OCI-LY7 (cell line): ENCODE measurements at regions not wholly inside any gene's neighbourhood (a gene's known extent, or its start where the extent isn't known, plus 50 kb on each side); places are given as distances from the start of the nearest gene placed in this dataset.

Experiments used
- BruUV-seq: library from RNA; stranded (reverse); fragments of 400-500 nt; replicated peaks from 2 replicates; lab custom pipeline; 2021; lab: Mats Ljungman, UMichigan
- CTCF ChIA-PET: fragments of 300-600 bp; sonication (Branson Sonifier 250); formaldehyde crosslinking; loops from one replicate; lab custom pipeline; 2022; ENCODE audit warnings: antibody characterized with exemption; ENCODE audit not compliant: unreplicated experiment; lab: Charles Lee
- POLR2A ChIA-PET: fragments of 300-600 bp; sonication (Branson Sonifier 250); formaldehyde crosslinking; loops from one replicate; lab custom pipeline; 2022; ENCODE audit warnings: antibody characterized with exemption; lab: Charles Lee
- DNase-seq: peaks from one replicate; pipeline ENCODE4 v3.0.0-alpha.2; 2015; ENCODE audit warnings: low spot score
- H2AFZ ChIP-seq: fragments of 200-600 bp; sonication (generic), shearing (Covaris generic); 2 replicates; pipeline ENCODE4 v1.6.1; 2014; ENCODE audit warnings: mild to moderate bottlenecking, antibody characterized with exemption, low read length, moderate library complexity
- H3K27ac ChIP-seq: fragments of 200-600 bp; sonication (generic); 2 replicates; pipeline ENCODE4 v1.5.1; 2014; ENCODE audit warnings: mixed run types, low read depth, mild to moderate bottlenecking, moderate library complexity, low read length, inconsistent platforms; ENCODE audit not compliant: poor library complexity, severe bottlenecking
- H3K36me3 ChIP-seq: fragments of 200-600 bp; sonication (generic); 2 replicates; pipeline ENCODE4 v1.6.1; 2014; ENCODE audit warnings: mild to moderate bottlenecking, antibody characterized with exemption, low read length, moderate library complexity, mixed read lengths; ENCODE audit not compliant: insufficient read depth
- H3K4me1 ChIP-seq: fragments of 200-600 bp; sonication (generic); 2 replicates; pipeline ENCODE4 v1.5.1; 2014; ENCODE audit warnings: mild to moderate bottlenecking, low read length; ENCODE audit not compliant: insufficient read depth, poor library complexity, severe bottlenecking
- H3K4me2 ChIP-seq: fragments of 200-600 bp; sonication (generic); 2 replicates; pipeline ENCODE4 v1.6.1; 2014; ENCODE audit warnings: mild to moderate bottlenecking, low read length
- H3K4me3 ChIP-seq: fragments of 200-600 bp; sonication (generic); 2 replicates; pipeline ENCODE4 v1.5.1; 2014; ENCODE audit warnings: mild to moderate bottlenecking, low read depth, low read length; ENCODE audit not compliant: poor library complexity, severe bottlenecking
- H3K79me2 ChIP-seq: fragments of 200-600 bp; sonication (generic); 2 replicates; pipeline ENCODE4 v1.6.1; 2016; ENCODE audit warnings: low read depth, mild to moderate bottlenecking, low read length, moderate library complexity, mixed read lengths; ENCODE audit not compliant: insufficient read depth
- H3K9me2 ChIP-seq: fragments of 200-600 bp; sonication (generic); 2 replicates; pipeline ENCODE4 v1.6.1; 2016; ENCODE audit warnings: mild to moderate bottlenecking, low read length, mixed read lengths; ENCODE audit not compliant: insufficient read depth
- H3K9me3 ChIP-seq: fragments of 200-600 bp; sonication (generic); 2 replicates; pipeline ENCODE4 v1.6.1; 2014; ENCODE audit warnings: mild to moderate bottlenecking, mixed run types, low read length, mixed read lengths
- H4K20me1 ChIP-seq: fragments of 200-600 bp; sonication (generic); 2 replicates; pipeline ENCODE4 v1.6.1; 2014; ENCODE audit warnings: mild to moderate bottlenecking, antibody characterized with exemption, low read length, moderate library complexity, mixed read lengths; ENCODE audit not compliant: insufficient read depth
- EZH2phosphoT487 ChIP-seq: fragments of 200-600 bp; sonication (generic); IDR thresholded peaks from 2 replicates; pipeline ENCODE4 v1.6.1; 2018; ENCODE audit warnings: low read depth, borderline replicate concordance, mild to moderate bottlenecking, mixed run types, antibody characterized with exemption, low read length, moderate library complexity, mixed read lengths
- intact Hi-C: fragments of 100-400 bp; cut with micrococcal nuclease; formaldehyde crosslinking; loops from one replicate; pipeline ENCODE4 v1.10.0; 2022; ENCODE audit not compliant: unreplicated experiment
- TF ChIP-seq, protein P1 (sequence below): fragments of 200-600 bp; sonication (generic); conservative IDR thresholded peaks from 2 replicates; pipeline ENCODE4 v1.5.1; 2014; ENCODE audit warnings: mild to moderate bottlenecking, antibody characterized with exemption, low read length, moderate library complexity, mixed read lengths

DNA sequence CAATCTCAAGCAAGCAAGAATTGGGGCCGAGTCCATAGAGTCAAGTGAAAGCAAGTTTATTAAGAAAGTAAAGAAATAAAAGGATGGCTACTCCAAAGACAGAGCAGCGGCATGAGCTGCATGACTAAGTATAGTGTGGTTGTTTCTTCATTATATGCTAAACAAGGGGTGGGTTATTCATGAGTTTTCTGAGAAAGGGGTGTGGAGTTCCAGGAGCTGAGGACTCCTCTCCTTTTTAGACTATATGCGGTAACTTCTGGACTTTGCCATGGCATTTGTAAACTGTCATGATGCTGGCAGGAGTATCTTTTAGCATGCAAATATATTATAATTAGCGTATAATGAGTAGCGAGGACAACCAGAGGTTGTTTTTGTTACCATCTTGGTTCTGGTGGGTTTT, 819.9 kb downstream of the KCNJ2 start:
- no peak overlapping the region for H2AFZ ChIP-seq
- no peak overlapping the region for H3K4me2 ChIP-seq
- H3K27ac ChIP-seq = no peak overlapping the region
- H3K9me3 ChIP-seq = no peaks in the 10 kb centered on the region
- no peaks in the 10 kb centered on the region for H3K4me1 ChIP-seq
- H3K79me2 ChIP-seq = no peaks in the 10 kb centered on the region
- H3K4me3 ChIP-seq = no peak overlapping the region
- CTCF ChIA-PET = no interaction called here
- no peaks in the 10 kb centered on the region for H4K20me1 ChIP-seq
- no TSS peak for BruUV-seq
- POLR2A ChIA-PET = no interaction called here
- intact Hi-C loops = loop anchor here (5.0 kb wide), 1 partner anchor 1967 kb away; no protein-coding TSS in a partner anchor
- TF ChIP-seq, protein P1, sequence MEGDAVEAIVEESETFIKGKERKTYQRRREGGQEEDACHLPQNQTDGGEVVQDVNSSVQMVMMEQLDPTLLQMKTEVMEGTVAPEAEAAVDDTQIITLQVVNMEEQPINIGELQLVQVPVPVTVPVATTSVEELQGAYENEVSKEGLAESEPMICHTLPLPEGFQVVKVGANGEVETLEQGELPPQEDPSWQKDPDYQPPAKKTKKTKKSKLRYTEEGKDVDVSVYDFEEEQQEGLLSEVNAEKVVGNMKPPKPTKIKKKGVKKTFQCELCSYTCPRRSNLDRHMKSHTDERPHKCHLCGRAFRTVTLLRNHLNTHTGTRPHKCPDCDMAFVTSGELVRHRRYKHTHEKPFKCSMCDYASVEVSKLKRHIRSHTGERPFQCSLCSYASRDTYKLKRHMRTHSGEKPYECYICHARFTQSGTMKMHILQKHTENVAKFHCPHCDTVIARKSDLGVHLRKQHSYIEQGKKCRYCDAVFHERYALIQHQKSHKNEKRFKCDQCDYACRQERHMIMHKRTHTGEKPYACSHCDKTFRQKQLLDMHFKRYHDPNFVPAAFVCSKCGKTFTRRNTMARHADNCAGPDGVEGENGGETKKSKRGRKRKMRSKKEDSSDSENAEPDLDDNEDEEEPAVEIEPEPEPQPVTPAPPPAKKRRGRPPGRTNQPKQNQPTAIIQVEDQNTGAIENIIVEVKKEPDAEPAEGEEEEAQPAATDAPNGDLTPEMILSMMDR = no peak
- no peak for TF ChIP-seq EZH2phosphoT487
- H3K36me3 ChIP-seq = no peaks in the 10 kb centered on the region
- no peaks in the 10 kb centered on the region for H3K9me2 ChIP-seq
- no peak for DNase-seq

DNA sequence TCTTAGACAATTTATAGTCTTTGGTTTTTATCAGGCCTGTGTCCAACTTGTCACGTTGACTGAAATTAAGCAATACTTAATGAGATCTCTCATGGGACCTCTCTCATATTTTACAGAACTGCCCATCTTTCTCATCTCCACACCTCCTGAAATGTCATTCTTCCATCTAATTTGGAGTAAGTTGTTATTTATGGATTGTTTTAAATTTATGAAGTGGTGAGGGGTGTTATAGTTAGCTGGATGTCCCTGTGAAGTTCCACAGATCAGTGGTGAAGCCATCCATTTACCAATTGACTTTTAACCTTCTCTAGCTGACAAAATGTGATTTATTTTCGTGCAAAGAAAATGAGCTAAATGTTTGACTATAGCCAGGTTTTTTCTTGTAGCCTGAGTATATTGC, 824.9 kb downstream of the KCNJ2 start:
- Histone ChIP-seq H2AFZ (no peak overlapping the region), H3K36me3 (no peaks in the 10 kb centered on the region), H3K79me2 (no peaks in the 10 kb centered on the region), H3K9me3 (no peaks in the 10 kb centered on the region), H3K9me2 (no peaks in the 10 kb centered on the region), H3K4me1 (no peaks in the 10 kb centered on the region), H3K4me3 (no peak overlapping the region), H4K20me1 (no peaks in the 10 kb centered on the region), H3K27ac (no peak overlapping the region), H3K4me2 (no peak overlapping the region)
- DNase-seq = no peak
- intact Hi-C loops = no loop called here
- no TSS peak for BruUV-seq
- CTCF ChIA-PET = no interaction called here
- POLR2A ChIA-PET = interaction anchor here (0.6 to 0.7 kb wide), 2 partner anchors 32 to 267 kb away, joined by 3 read pairs; no protein-coding TSS in a partner anchor
- no peak for TF ChIP-seq EZH2phosphoT487
- TF ChIP-seq, protein P1 = no peak

DNA sequence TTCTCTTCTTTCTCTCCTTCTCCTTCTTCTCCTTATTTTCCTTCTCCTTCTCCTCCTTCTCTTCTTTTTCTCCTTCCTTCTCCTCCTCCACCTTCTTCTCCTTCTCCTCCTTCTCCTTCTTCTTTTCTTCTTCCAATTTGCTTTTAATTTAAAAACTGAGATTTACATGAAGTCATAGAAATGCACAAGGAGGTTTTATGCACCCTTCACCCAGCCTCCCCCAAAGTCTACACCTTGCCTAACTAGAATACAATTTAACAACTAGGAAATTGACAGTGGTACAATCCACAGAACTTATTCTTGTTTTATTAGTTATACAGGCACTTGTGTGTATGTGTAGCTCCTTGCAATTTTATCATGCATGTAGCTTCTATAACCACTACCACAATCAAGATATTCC, 826.7 kb downstream of the KCNJ2 start:
- Histone ChIP-seq H4K20me1 (no peaks in the 10 kb centered on the region), H3K9me3 (no peaks in the 10 kb centered on the region), H3K4me2 (no peak overlapping the region), H3K79me2 (no peaks in the 10 kb centered on the region), H2AFZ (no peak overlapping the region), H3K9me2 (no peaks in the 10 kb centered on the region), H3K4me1 (no peaks in the 10 kb centered on the region), H3K27ac (no peak overlapping the region), H3K36me3 (no peaks in the 10 kb centered on the region), H3K4me3 (no peak overlapping the region)
- DNase-seq = no peak
- intact Hi-C loops = no loop called here
- ChIA-PET POLR2A (no interaction called here), CTCF (no interaction called here)
- no peak for TF ChIP-seq EZH2phosphoT487
- TF ChIP-seq, protein P1 = no peak
- no TSS peak for BruUV-seq
